Liver (tissue), 8 donors: ENCODE measurements at regions not wholly inside any gene's neighbourhood (a gene's known extent, or its start where the extent isn't known, plus 50 kb on each side); places are given as distances from the start of the nearest gene placed in this dataset.

Source experiments
- DNase-seq: peaks from one replicate; pipeline ENCODE4 v3.0.0-alpha.2; 2017; ENCODE audit warnings: low spot score
- H3K27ac ChIP-seq, 2 donors: one replicate each; pipeline ENCODE4 v1.7.0; 2013; ENCODE audit warnings: inconsistent platforms in 2 of 2, low read length in 2 of 2, control low read depth in 1 of 2, low read depth in 1 of 2, mild to moderate bottlenecking in 1 of 2
- H3K27me3 ChIP-seq, 4 donors: one replicate each; pipeline versions ENCODE4 v1.6.1 to v1.7.0; 2013; ENCODE audit warnings: low read length in 3 of 4, inconsistent platforms in 1 of 4, mild to moderate bottlenecking in 1 of 4, moderate library complexity in 1 of 4; ENCODE audit not compliant: control insufficient read depth in 4 of 4, insufficient read depth in 4 of 4
- H3K36me3 ChIP-seq, 4 donors: one replicate each; pipeline versions ENCODE4 v1.6.1 to v1.7.0; 2013; ENCODE audit warnings: low read length in 3 of 4, mild to moderate bottlenecking in 3 of 4, low read depth in 1 of 4, moderate library complexity in 1 of 4; ENCODE audit not compliant: control insufficient read depth in 4 of 4, insufficient read depth in 3 of 4
- H3K4me1 ChIP-seq, 4 donors: one replicate each; pipeline versions ENCODE4 v1.6.1 to v1.7.0; 2013; ENCODE audit warnings: low read length in 3 of 4, mild to moderate bottlenecking in 3 of 4, moderate library complexity in 1 of 4; ENCODE audit not compliant: control insufficient read depth in 4 of 4, insufficient read depth in 4 of 4
- H3K4me3 ChIP-seq, 3 donors: one replicate each; pipeline versions ENCODE4 v1.6.1 to v1.7.0; 2013; ENCODE audit warnings: low read length in 3 of 3, control low read depth in 1 of 3, low read depth in 1 of 3, mild to moderate bottlenecking in 1 of 3
- H3K9ac ChIP-seq, 2 donors: one replicate each; pipeline ENCODE4 v1.7.0; 2013; ENCODE audit warnings: low read length in 2 of 2, mild to moderate bottlenecking in 2 of 2, moderate library complexity in 2 of 2, control low read depth in 1 of 2, low read depth in 1 of 2
- H3K9me3 ChIP-seq, 4 donors: one replicate each; pipeline versions ENCODE4 v1.6.1 to v1.7.0; 2013; ENCODE audit warnings: low read length in 3 of 4; ENCODE audit not compliant: control insufficient read depth in 4 of 4
- FOXA2 ChIP-seq: IDR thresholded peaks from 2 replicates; pipeline ENCODE4 v1.6.1; 2016; ENCODE audit warnings: antibody characterized with exemption
- HNF4G ChIP-seq: IDR thresholded peaks from 2 replicates; pipeline ENCODE4 v1.6.1; 2016; ENCODE audit warnings: antibody characterized with exemption
- JUND ChIP-seq, 2 donors: IDR thresholded peaks; 2 replicates each; pipeline ENCODE4 v1.6.1; 2016; ENCODE audit warnings: antibody characterized with exemption in 2 of 2
- RAD21 ChIP-seq, 2 donors: IDR thresholded peaks; 2 replicates each; pipeline ENCODE4 v1.6.1; 2016; ENCODE audit warnings: antibody characterized with exemption in 2 of 2, mild to moderate bottlenecking in 2 of 2
- SP1 ChIP-seq: IDR thresholded peaks from 2 replicates; pipeline ENCODE4 v1.6.1; 2018; ENCODE audit warnings: antibody characterized with exemption, mild to moderate bottlenecking
- YY1 ChIP-seq: IDR thresholded peaks from 2 replicates; pipeline ENCODE4 v1.6.1; 2016; ENCODE audit warnings: antibody characterized with exemption, mild to moderate bottlenecking
- WGBS: extraction: QIAGEN DNeasy Blood & Tissue Kit; methylation state at CpG from one replicate; pipeline ENCODE4 v1.1.7; 2013; 5-methylcytosine and 5-hydroxymethylcytosine counted together
- TF ChIP-seq, protein P1 (sequence below): IDR thresholded peaks from 2 replicates; pipeline ENCODE4 v1.6.1; 2016; ENCODE audit warnings: antibody characterized with exemption
- TF ChIP-seq, protein P2 (sequence below): IDR thresholded peaks from 2 replicates; pipeline ENCODE4 v1.6.1; 2016; ENCODE audit warnings: antibody characterized with exemption
- TF ChIP-seq, protein P3 (sequence below): fragments of 150-350 bp; IDR thresholded peaks from 2 replicates; pipeline ENCODE4 v1.5.1; 2017; ENCODE audit warnings: improper control_type of control experiment, low read depth, low read length; ENCODE audit not compliant: missing input control
- TF ChIP-seq, protein P4 (sequence below): IDR thresholded peaks from 2 replicates; pipeline ENCODE4 v1.6.1; 2016; ENCODE audit warnings: antibody characterized with exemption
- TF ChIP-seq, protein P5 (sequence below): IDR thresholded peaks from 2 replicates; pipeline ENCODE4 v1.6.1; 2016; ENCODE audit warnings: antibody characterized with exemption, mild to moderate bottlenecking
- donor health status: healthy.
- donor health status: healthy.
- donor health status: healthy.
- donor health status: healthy.
- donor health status: healthy.

DNA sequence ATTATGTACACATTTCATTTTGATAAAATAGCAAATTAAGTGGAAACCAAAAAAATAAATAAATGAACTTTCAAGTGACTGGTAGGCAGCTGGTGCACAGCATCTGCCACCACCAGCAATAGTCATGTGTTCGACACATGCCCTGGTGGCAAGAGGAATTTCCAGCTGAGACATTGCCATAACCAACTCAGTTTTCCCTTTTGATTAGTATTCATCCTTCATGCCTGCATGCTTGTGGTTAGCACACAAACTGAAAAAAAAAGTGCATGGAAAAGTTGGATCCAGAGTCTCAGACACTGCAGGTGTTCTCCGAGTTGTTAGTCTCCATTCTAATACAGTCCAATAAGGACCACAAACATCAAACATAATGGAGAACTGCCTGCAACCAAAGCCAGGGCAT, 156.0 kb upstream of the SOX4 start:
- DNase-seq: no peak
- H3K36me3 ChIP-seq: no peaks in the 10 kb centered on the region
- no peaks in the 10 kb centered on the region for H3K9me3 ChIP-seq
- 95% methylated on average over 2 of the region's 2 CpGs for WGBS
- H3K27me3 ChIP-seq: no peaks in the 10 kb centered on the region
- no peak overlapping the region for H3K4me3 ChIP-seq
- no peaks in the 10 kb centered on the region for H3K4me1 ChIP-seq
- H3K9ac ChIP-seq: no peak overlapping the region
- no peak overlapping the region for H3K27ac ChIP-seq
- TF ChIP-seq, protein P1, sequence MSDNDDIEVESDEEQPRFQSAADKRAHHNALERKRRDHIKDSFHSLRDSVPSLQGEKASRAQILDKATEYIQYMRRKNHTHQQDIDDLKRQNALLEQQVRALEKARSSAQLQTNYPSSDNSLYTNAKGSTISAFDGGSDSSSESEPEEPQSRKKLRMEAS: no peak
- no peak for TF ChIP-seq JUND (IDR thresholded peaks at IDR 0.05)
- no peak for TF ChIP-seq YY1
- TF ChIP-seq, protein P2, sequence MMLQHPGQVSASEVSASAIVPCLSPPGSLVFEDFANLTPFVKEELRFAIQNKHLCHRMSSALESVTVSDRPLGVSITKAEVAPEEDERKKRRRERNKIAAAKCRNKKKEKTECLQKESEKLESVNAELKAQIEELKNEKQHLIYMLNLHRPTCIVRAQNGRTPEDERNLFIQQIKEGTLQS: no peak
- TF ChIP-seq, protein P3, sequence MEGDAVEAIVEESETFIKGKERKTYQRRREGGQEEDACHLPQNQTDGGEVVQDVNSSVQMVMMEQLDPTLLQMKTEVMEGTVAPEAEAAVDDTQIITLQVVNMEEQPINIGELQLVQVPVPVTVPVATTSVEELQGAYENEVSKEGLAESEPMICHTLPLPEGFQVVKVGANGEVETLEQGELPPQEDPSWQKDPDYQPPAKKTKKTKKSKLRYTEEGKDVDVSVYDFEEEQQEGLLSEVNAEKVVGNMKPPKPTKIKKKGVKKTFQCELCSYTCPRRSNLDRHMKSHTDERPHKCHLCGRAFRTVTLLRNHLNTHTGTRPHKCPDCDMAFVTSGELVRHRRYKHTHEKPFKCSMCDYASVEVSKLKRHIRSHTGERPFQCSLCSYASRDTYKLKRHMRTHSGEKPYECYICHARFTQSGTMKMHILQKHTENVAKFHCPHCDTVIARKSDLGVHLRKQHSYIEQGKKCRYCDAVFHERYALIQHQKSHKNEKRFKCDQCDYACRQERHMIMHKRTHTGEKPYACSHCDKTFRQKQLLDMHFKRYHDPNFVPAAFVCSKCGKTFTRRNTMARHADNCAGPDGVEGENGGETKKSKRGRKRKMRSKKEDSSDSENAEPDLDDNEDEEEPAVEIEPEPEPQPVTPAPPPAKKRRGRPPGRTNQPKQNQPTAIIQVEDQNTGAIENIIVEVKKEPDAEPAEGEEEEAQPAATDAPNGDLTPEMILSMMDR: no peak
- no peak for TF ChIP-seq RAD21 (IDR thresholded peaks at IDR 0.05)
- TF ChIP-seq, protein P4, sequence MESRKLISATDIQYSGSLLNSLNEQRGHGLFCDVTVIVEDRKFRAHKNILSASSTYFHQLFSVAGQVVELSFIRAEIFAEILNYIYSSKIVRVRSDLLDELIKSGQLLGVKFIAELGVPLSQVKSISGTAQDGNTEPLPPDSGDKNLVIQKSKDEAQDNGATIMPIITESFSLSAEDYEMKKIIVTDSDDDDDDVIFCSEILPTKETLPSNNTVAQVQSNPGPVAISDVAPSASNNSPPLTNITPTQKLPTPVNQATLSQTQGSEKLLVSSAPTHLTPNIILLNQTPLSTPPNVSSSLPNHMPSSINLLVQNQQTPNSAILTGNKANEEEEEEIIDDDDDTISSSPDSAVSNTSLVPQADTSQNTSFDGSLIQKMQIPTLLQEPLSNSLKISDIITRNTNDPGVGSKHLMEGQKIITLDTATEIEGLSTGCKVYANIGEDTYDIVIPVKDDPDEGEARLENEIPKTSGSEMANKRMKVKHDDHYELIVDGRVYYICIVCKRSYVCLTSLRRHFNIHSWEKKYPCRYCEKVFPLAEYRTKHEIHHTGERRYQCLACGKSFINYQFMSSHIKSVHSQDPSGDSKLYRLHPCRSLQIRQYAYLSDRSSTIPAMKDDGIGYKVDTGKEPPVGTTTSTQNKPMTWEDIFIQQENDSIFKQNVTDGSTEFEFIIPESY: no peak
- no peak for TF ChIP-seq FOXA2

DNA sequence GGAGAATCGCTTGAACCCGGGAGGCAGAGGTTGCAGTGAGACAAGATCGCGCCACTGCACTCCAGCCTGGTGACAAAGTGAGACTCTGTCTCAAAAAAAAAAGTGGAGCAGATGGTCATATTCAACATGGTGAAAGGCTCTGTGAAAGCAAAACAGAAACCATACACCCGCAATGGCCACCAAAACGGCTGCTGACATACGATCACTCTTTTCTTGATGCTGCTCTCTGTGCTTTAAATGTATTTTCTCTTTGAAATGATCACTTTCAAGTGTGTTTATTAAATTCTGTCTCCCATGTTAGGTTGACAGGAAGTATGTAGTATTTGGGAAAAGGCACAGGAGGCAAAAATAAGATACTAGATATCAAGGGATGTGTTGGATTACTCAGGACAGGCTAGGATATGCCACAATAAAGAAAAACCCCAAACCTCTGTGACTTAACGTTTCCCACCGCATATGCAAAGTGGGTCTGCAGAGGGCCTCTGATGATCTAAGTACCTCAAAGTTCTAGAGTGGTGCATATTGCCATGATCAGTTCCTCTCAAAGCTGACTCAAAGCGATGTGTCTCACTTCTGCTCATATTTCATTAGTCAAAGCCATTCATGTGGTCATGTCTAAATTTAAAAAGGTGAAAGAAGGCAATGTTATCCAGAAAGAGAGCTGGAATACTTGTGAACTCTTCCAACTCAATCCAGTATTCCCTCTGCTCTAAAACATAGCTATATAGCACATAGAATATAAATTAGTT, 155.1 kb upstream of the SOX4 start:
- no peaks in the 10 kb centered on the region for H3K4me1 ChIP-seq
- WGBS: 86% methylated on average over 10 of the region's 10 CpGs
- no peak overlapping the region for H3K27ac ChIP-seq
- H3K9me3 ChIP-seq: no peaks in the 10 kb centered on the region
- H3K27me3 ChIP-seq: no peaks in the 10 kb centered on the region
- no peak for DNase-seq
- no peaks in the 10 kb centered on the region for H3K36me3 ChIP-seq
- TF ChIP-seq, protein P5, sequence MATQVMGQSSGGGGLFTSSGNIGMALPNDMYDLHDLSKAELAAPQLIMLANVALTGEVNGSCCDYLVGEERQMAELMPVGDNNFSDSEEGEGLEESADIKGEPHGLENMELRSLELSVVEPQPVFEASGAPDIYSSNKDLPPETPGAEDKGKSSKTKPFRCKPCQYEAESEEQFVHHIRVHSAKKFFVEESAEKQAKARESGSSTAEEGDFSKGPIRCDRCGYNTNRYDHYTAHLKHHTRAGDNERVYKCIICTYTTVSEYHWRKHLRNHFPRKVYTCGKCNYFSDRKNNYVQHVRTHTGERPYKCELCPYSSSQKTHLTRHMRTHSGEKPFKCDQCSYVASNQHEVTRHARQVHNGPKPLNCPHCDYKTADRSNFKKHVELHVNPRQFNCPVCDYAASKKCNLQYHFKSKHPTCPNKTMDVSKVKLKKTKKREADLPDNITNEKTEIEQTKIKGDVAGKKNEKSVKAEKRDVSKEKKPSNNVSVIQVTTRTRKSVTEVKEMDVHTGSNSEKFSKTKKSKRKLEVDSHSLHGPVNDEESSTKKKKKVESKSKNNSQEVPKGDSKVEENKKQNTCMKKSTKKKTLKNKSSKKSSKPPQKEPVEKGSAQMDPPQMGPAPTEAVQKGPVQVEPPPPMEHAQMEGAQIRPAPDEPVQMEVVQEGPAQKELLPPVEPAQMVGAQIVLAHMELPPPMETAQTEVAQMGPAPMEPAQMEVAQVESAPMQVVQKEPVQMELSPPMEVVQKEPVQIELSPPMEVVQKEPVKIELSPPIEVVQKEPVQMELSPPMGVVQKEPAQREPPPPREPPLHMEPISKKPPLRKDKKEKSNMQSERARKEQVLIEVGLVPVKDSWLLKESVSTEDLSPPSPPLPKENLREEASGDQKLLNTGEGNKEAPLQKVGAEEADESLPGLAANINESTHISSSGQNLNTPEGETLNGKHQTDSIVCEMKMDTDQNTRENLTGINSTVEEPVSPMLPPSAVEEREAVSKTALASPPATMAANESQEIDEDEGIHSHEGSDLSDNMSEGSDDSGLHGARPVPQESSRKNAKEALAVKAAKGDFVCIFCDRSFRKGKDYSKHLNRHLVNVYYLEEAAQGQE: no peak
- no peak for TF ChIP-seq SP1
- TF ChIP-seq, protein P1: no peak
- no peak for TF ChIP-seq HNF4G
- TF ChIP-seq, protein P2: no peak
- no peak for TF ChIP-seq RAD21 (IDR thresholded peaks at IDR 0.05)
- no peak overlapping the region for H3K9ac ChIP-seq
- H3K4me3 ChIP-seq: no peak overlapping the region
